ENCODE measurements at regions not wholly inside any gene's neighbourhood (a gene's known extent, or its start where the extent isn't known, plus 50 kb on each side); places are given as distances from the start of the nearest gene placed in this dataset.
"Not testable (repeated sequence)": the region's sequence is repeated elsewhere in the genome, so short reads cannot be mapped to it uniquely, and the experiment has no call there.

DNA sequence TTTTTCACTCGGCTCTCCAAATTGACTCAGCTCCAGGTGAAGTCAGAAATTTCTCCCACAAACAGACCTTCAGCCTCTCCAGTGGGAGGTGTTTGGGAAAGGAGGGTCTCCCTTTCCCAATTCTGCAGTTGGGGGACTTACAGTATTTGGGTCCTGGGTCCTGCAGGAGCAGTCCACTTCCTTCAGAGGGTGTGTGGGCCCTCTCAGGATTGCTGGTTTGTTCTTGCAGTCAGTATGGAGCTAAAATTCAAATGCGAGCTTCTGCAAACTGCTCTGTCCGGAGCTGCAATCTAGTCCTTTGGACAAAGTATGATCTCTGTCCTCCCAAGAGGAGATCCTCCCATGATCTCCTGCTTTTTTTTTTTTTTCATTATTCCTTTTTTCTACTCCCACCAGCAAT, 87.9 kb upstream of the MSTN start:
- no peak for DNase-seq (ENCODE audit: low spot score)

DNA sequence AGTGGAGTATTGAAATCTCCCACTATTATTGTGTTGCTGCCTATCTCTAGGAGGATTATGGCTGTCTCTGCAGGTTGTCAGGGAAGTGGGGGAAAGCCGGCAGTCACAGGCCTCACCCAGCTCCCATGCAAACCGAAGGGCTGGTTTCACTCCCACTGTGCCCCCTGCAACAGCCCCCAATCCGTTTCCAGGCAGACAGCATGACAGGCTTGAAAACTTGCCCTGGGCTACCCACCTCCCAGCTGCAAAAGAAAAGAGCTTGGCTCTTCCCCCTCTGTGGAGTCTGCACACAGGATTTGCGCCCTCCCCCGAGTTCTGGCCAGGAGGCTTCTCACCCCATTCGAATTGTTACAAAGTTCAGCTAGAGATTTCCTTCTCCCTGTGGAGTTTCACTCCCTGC, 87.4 kb upstream of the MSTN start:
- DNase-seq (ENCODE audit: low spot score): no peak

DNA sequence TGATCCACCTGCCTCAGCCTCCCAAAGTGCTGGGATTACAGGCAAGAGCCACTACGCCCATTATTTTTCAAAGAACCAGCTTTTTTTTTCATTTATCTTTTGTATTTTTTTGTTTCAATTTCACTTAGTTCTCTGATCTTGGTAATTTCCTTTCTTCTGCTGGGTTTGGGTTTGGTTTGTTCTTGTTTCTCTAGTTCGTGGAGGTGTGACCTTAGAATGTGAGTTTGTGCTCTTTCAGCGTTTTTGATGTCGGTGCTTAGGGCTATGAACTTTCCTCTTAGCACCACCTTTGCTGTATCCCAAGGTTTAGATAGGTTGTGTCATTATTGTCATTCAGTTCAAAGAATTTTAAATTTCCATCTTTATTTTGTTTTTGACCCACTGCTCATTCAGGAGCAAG, 86.7 kb upstream of the MSTN start:
- DNase-seq (ENCODE audit: low spot score): no peak

DNA sequence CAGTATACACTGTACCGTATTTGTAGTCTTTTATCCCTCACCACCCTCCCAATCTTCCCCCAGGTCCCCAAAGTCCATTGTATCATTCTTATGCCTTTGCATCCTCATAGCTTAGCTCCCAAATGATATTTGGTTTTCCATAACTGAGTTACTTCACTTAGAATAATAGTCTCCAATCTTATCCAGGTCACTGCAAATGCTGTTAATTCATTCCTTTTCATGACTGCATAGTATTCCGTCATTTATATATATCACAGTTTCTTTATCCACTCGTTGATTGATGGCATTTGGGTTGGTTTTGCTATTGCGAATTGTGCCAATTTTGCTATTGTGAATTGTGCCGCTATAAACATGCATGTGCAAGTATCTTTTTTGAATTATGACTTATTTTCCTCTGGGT, 83.6 kb upstream of the MSTN start:
- DNase-seq (ENCODE audit: low spot score): not testable (repeated sequence)

DNA sequence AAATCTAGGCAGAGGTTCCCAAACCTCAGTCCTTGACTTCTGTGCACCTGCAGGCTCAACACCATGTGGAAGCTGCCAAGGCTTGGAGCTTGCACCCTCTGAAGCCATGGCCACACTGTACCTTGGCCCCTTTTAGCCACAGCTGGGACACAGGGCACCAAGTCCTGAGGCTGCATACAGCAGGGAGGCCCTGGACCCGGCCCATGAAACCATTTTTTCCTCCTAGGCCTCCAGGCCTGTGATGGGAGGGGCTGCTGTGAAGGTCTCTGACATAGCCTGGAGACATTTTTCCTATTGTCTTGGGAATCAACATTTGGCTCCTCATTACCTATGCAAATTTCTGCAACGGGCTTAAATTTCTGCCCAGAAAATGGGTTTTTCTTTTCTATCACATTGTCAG, 77.9 kb upstream of the MSTN start:
- DNase-seq (ENCODE audit: low spot score): not testable (repeated sequence)

DNA sequence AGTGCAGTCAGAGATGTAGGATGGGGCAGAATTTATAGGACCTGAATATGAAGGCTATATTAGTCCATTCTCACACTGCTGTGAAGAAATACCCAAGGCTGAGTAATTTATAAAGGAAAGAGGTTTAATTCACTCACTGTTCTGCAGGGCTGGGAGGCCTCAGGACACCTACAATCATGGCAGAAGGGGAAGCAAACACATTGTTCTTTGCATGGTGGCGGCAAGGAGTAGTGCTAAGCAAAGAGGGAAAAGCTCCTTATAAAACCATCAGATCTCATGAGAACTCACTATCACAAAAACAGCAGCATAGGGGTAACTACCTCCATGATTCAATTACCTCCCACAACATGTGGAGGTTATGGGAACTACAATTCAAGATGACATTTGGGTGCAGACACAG, 76.8 kb upstream of the MSTN start:
- DNase-seq (ENCODE audit: low spot score): no peak

DNA sequence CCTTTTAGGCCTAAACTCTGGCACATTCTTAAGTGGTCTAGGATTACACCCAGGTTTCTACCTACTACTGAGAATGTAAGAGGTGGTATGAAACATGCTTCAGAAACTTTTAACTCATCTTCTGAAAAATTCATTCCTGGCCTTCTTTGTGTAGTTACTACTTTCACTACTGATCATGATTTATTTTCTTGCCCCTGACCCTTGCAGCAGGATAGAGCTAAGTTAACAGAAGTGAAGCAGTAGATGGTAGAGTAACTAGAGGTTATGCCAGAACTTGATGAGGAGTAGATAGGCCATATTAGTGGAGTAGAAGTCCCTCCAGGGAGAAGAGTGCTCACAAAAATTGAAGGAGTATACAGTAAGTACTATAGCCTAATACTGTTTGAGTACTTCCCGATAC, 75.5 kb upstream of the MSTN start:
- DNase-seq (ENCODE audit: low spot score): no peak

DNA sequence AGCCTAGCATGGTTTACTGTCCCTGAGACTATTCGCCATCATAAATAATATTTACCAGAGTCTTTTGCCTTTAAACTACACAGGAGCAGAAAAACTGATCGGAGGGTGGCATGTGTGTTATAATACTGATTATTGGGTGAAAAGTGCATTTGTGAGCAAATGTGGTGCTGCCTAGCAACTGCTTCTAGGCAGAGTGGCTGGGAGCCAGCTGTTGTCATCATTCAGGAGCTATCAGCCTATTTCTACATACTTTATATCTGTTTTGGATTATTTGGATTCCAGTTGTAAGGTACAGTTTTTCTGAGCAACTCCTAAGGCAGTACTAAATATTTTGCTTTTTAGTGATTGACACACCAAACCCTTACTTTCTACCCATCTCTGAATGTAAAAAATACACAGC, 75.0 kb upstream of the MSTN start:
- DNase-seq (ENCODE audit: low spot score): no peak

DNA sequence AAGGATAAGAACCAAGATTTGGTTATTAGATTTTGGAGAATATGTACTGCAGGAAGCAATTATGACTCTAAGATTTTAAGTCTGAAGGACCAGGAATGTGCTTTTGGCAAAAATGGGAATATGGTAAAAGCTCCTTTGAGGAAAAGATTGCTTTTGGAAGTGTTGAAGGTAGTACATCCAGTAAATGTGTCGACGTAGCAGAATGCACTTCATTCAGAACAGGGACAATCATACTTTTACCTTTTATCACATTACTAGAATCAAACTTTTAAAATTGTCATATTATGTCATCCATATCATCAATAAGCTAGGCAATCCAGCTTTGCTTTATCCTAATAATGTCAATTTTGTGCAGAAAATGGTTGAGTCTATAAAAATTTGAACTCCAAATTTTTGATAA, 74.3 kb upstream of the MSTN start:
- no peak for DNase-seq (ENCODE audit: low spot score)

DNA sequence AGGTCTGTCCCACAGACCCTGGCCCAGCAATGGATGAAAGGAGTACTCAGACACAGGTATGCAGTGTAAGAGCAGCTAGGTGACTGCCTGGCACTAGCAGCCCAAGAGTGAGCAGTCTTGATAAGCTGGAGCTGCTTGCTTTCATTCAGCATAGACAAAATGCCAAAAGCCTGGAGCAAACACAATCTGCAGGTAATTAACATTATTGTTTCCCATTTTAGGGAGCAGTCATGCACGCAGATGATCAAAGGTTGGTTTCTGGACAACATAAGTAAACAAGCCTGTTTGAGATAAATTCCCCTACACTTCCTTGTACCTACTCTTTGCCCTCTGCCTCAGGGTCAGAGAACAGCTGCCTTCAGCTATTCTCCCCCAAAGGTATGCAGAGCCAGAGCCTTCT, 73.7 kb upstream of the MSTN start:
- DNase-seq (ENCODE audit: low spot score): no peak

DNA sequence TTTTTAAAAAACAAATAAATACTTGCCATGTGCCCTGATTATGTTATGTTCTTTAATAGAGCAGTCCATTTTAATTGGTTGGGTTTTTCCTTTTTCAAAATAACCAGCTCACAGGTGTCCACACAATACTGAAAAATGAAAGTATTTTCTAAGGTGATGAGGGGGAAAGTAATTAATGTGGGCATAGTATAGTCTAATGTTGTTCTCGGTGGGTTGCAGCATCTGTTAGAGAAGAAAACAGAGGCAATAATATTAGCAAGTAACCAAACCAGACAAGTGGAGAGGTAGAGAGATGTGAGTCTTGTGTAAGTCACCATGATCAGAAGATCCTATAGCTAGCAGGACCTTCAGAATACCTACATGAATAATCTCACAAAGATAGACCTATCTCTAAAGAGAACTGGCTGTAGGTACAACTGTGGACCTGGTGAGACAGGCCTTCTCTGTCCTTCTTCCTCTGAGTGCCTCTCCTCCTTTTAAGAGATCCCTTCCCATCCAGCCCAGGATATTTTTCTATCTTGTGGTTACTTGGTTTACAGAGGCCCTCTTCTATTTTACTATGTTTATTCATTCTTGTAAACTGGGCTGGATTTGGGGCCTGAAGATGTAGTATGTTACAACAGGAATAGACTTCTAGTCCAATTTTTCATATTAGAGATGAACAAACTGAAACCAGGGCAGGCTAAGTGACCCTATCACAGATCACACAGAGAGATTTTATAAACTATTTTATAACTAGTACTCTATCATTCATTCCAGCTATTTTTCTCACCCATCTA, 67.1 kb upstream of the MSTN start:
- no peak for DNase-seq (ENCODE audit: low spot score)

DNA sequence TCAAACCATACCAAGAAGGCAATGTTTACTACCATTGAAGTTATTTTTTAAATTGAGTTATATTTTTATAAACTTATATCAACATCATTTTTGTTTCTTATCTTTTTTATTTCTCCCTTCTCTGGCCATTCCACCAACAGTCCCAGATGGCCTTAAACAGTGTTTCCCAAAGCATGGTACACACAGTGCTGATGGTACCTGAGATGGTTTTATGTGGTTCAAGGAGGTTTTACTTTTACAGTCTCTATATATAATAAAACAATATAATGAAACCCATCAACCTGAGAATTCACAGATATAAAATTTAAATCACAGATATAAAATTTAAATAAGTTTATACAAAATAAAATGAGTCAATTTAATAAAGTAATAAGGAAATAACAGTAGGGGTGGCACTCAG, 65.1 kb upstream of the MSTN start:
- no peak for DNase-seq (ENCODE audit: low spot score)

DNA sequence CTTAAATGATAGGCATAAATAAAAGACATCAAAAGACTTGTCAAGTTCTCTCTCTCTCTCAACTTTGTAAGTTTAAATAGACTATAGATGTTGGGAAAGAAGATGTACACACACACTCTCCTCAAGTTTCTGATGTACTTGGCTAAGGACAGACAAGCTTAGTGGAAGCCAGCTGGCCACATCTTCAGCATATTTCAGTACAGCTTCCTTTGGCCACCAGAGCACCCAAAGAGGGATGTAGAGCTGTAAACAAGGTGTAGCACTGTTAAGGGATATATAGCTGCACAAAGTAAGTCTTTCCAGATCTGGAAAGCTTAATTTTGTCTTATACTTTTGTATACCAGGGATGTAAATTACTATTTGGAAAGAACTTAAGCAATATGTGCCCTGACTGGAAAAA, 64.3 kb upstream of the MSTN start:
- DNase-seq (ENCODE audit: low spot score): no peak

DNA sequence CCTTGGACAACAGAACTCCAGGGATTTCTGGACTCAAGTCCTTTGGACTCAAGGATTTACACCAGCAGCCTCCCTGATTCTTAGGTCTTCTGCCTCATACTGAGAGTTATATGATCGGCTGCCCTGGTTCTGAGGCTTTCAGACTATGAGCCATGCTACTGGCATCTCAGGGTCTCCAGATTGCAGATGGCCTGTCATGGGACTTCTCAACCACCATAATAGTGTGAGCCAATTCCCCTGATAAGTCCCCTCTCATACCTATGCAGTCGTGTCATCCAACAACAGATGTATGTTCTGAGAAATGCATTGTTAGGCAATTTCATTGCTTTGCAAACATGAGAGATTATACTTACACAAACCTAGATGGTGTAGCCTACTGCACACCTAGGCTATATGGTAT, 61.4 kb upstream of the MSTN start:
- no peak for DNase-seq (ENCODE audit: low spot score)

DNA sequence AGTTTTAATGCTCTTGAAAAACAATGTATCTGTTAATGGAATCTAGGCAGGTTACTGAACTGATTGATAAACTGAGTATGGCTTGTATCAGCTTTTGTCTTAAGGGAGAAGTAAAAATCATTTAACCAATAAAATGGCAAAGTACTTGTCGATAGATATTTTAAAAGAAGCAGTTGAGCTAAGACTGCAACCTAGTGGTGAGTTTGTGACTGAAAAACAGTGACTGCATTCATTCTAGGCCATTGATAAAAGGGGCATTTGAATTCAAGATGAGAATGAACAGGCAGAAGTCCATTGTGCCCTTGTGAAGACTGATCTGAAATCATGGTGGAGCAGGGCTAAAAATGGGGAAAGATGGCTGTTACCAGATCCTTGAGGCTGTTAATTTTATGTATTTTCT, 59.4 kb upstream of the MSTN start:
- peak; percentile 24 for DNase-seq (ENCODE audit: low spot score)

DNA sequence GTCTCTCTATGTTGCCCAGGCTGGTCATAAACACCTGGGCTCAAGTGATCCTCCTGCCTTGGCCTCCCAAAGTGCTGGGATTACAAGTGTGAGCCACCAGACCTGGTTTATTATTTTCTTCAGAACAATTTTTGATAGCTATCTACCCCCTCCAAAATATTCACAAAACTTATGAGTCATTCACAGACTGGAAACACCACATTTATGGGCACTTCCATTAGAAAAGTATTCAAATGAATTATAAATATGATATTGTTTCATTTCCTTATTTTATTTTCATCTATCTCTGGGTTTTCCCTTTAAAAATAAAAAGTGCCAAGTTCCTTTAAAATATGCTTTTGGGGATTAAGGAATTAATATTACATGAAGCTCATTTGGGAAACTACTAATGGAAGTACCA, 58.8 kb upstream of the MSTN start:
- DNase-seq (ENCODE audit: low spot score): no peak

DNA sequence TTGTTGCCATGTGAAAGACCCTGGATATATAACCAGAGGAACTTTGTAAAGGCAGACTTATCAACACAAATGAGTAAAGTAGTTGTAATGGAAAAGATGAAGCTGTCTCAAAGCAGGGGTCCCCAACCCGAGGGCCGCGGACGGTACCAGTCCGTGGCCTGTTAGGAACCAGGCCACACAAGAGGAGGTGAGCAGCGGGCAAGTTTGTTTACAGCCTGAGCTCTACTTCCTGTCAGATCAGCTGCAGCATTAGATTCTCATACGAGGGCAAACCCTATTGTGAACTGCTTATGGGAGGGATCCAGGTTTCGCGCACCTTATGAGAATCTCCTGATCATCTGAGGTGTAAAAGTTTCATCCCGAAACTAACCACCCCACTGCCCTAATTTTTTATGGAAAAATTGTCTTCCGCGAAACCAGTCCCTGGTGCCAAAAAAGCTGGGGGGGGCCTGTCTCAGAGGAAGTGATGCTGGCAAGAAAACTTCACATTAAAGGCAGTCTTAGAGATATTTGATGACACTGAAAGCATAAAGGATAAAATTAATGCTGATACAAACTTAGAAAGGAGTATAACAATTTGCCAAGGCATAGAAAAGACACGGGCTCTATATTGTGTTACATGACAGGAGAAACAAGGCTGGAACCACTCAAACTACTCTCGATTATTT, 57.5 kb upstream of the MSTN start:
- no peak for DNase-seq (ENCODE audit: low spot score)

DNA sequence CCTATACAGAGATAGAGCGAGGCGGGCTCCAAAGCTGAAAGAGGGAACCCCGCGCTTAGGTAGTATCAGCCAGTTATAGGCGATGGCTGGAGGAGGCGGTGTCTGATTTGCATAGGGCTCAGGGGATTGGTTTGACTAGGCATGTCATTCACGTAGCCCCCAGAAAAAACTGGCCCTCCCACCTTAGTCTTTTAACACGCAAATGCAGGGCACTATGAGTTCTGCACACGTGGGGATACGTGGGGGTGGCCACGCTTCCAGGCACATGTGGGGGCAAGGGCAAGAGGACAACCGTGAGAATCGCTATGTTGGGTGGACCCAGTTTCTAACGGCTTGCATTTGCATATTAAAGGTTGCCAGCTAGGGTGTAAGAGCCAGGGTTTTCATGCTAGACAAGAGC, 56.7 kb upstream of the MSTN start:
- DNase-seq (ENCODE audit: low spot score): no peak

DNA sequence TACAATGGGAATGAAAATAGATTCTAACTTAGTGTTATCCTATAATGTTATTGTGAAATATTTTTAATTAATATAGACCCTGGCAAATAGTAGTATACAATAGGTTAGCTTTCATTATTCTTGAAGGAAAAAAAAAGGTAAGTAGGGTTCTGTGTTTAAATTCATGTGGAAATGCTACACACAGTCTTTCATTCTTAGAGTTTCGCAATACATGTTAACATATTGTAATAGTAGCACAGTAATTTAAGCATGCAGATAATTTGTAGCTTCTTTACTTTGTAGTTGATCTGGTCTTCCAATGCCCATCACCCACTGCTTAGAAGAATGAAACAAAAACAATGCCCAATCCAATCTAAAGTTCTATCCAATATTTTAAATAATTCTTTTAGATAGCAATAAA, 54.8 kb upstream of the MSTN start:
- DNase-seq (ENCODE audit: low spot score): no peak

DNA sequence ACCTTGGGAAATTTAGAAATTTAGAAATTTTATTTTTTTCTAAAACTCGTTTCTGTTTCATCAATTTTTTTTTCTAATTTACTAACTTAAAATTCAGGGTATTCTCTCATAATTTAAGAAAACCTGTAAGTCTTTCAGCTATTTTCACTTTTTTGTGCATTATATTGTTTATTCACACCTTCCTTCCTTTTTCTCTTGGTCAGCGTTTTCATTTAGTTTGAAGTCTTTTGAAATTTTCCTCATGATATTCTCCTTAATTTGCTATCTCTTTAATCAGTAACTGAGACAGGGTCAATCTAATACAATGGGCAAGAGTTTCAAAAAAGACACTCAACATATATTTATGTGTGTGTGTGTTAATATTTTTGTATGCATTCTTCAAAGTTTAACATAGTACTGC, 50.5 kb upstream of the MSTN start:
- no peak for DNase-seq (ENCODE audit: low spot score)

Measured in D341Med (cell line).